WTC11 (cell line): ENCODE measurements at regions not wholly inside any gene's neighbourhood (a gene's known extent, or its start where the extent isn't known, plus 50 kb on each side); places are given as distances from the start of the nearest gene placed in this dataset.
A peak's percentile ranks its signal among the peaks of the same experiment; 100 is the strongest.

Source experiments
- ATAC-seq: fragments of 200-7000 bp; cut with Tn5 transposase; 2 replicates; pipeline ENCODE4 v1.10.0; 2021; ENCODE audit warnings: mild to moderate bottlenecking, moderate library complexity
- CTCF ChIA-PET: fragments of 300-600 bp; sonication (Branson Sonifier 250); formaldehyde crosslinking; loops from one replicate; lab custom pipeline; 2021; ENCODE audit warnings: antibody characterized with exemption; lab: Charles Lee
- POLR2A ChIA-PET: fragments of 350-600 bp; sonication (Branson Sonifier 250); formaldehyde crosslinking; loops from one replicate; lab custom pipeline; 2021; ENCODE audit warnings: antibody characterized with exemption; lab: Charles Lee
- DNase-seq: peaks from one replicate; pipeline ENCODE4 v3.0.0; 2021; ENCODE audit warnings: low spot score
- H3K27ac Mint-ChIP-seq: 2 replicates; pipeline ENCODE4 v1.8.0; 2021; ENCODE audit warnings: mixed read lengths
- H3K27me3 Mint-ChIP-seq: 2 replicates; pipeline ENCODE4 v1.8.0; 2021; ENCODE audit warnings: low read depth, mild to moderate bottlenecking, moderate library complexity, mixed read lengths
- H3K36me3 Mint-ChIP-seq: 2 replicates; pipeline ENCODE4 v1.8.0; 2021; ENCODE audit warnings: mixed read lengths
- H3K4me1 Mint-ChIP-seq: 2 replicates; pipeline ENCODE4 v1.8.0; 2022; ENCODE audit warnings: mixed read lengths
- H3K4me3 Mint-ChIP-seq: 2 replicates; pipeline ENCODE4 v1.8.0; 2021; ENCODE audit warnings: mild to moderate bottlenecking, moderate library complexity, mixed read lengths
- H3K9me3 Mint-ChIP-seq: 2 replicates; pipeline ENCODE4 v1.8.0; 2021; ENCODE audit warnings: mixed read lengths
- CREB1 ChIP-seq: sonication (generic); formaldehyde crosslinking; IDR thresholded peaks from 2 replicates; pipeline ENCODE4 v1.8.0; 2023; ENCODE audit warnings: mild to moderate bottlenecking, missing genetic modification reagents
- KAT7 ChIP-seq: sonication (generic); formaldehyde crosslinking; IDR thresholded peaks from 2 replicates; pipeline ENCODE4 v1.8.1; 2023; ENCODE audit warnings: missing genetic modification reagents, mild to moderate bottlenecking, borderline replicate concordance
- MXD4 ChIP-seq: fragments of 250-450 bp; sonication (Bioruptor Pico); IDR thresholded peaks from 2 replicates; pipeline ENCODE4 v1.8.0; 2021; ENCODE audit warnings: mild to moderate bottlenecking, moderate library complexity, borderline replicate concordance
- NR1H2 ChIP-seq: sonication (generic); formaldehyde crosslinking; IDR thresholded peaks from 2 replicates; pipeline ENCODE4 v1.9.0; 2021; ENCODE audit warnings: mild to moderate bottlenecking, moderate library complexity, missing genetic modification reagents
- ZNF423 ChIP-seq: fragments of 250-450 bp; sonication (Bioruptor Pico); IDR thresholded peaks from 2 replicates; pipeline ENCODE4 v2.1.2; 2022; ENCODE audit warnings: mild to moderate bottlenecking, moderate library complexity
- ZNF671 ChIP-seq: fragments of 250-450 bp; sonication (Bioruptor Pico); IDR thresholded peaks from 2 replicates; pipeline ENCODE4 v1.8.0; 2021; ENCODE audit warnings: mild to moderate bottlenecking
- TF ChIP-seq, protein P1 (sequence below): sonication (generic); formaldehyde crosslinking; IDR thresholded peaks from 2 replicates; pipeline ENCODE4 v1.8.0; 2022; ENCODE audit warnings: mild to moderate bottlenecking, missing genetic modification reagents
- TF ChIP-seq, protein P2 (sequence below): sonication (generic); formaldehyde crosslinking; IDR thresholded peaks from 2 replicates; pipeline ENCODE4 v1.8.1; 2023; ENCODE audit warnings: mild to moderate bottlenecking, missing genetic modification reagents, moderate library complexity
- TF ChIP-seq, protein P3 (sequence below): sonication (generic); formaldehyde crosslinking; IDR thresholded peaks from 2 replicates; pipeline ENCODE4 v1.8.0; 2022; ENCODE audit warnings: mild to moderate bottlenecking, missing genetic modification reagents
- TF ChIP-seq, protein P4 (sequence below): sonication (generic); formaldehyde crosslinking; IDR thresholded peaks from 2 replicates; pipeline ENCODE4 v1.8.1; 2023; ENCODE audit warnings: mild to moderate bottlenecking, missing genetic modification reagents, borderline replicate concordance

DNA sequence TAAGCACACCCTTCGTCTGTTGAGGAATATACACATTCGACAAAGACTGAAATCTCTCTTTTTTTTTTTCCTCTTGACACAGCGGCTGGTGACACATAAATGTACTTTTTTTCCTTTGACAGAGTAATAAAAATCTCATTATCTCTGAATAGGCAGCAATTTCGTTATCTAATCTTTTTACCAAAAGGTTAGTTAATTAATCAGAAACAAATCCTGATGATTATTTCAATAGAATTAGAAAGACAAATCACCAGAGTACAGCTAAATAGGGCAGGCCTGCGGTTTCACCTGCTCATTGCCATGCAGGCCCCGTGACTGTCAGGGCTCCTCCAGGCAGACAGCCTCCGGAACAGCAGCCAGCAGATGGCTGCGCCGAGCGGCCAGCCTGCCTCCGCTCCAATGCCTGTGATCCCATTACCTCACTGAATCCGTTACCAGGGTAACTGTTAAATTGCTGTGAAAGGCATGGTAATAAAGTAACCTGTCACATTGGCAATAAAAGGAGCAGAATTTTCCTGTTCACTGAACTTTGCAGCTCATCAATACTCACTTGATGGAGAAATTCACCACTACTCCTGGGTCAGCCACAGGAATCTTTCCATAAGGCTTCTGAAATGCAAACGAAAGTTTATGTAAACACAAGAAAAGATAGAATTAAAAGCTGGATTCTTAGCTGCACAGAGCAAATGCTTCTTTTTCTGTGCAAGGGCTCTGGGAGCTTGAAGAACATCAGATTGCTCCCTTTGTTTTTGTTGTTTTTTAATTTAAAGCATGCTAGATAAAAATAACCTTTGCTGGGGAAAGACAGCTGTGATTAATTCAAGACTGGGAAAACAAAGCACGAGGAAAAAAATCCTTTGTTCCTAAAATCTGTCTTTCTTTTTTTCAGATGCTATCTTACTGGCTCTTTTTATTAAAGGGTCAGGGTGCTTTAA lies 666.4 kb upstream of the ZNF608 start:
- Mint-ChIP-seq H3K9me3 (no peaks in the 10 kb centered on the region), H3K4me3 (peak overlapping the region; percentile 20; the same call in 1 of the 2 replicates), H3K27ac (peak overlapping the region; percentile 83), H3K36me3 (no peaks in the 10 kb centered on the region), H3K27me3 (no peaks in the 10 kb centered on the region), H3K4me1 (peaks cover 84% of the 10 kb centered on the region)
- peak; percentile 75 for DNase-seq
- ATAC-seq: peak; percentile 91
- CTCF ChIA-PET: interaction anchor here (1.0 to 1.5 kb wide), 3 partner anchors 40 to 423 kb away, joined by 3 read pairs; no protein-coding TSS in a partner anchor
- POLR2A ChIA-PET: interaction anchor here (0.7 kb wide), 2 partner anchors 211 to 861 kb away, joined by 3 read pairs; no protein-coding TSS in a partner anchor
- TF ChIP-seq, protein P1, sequence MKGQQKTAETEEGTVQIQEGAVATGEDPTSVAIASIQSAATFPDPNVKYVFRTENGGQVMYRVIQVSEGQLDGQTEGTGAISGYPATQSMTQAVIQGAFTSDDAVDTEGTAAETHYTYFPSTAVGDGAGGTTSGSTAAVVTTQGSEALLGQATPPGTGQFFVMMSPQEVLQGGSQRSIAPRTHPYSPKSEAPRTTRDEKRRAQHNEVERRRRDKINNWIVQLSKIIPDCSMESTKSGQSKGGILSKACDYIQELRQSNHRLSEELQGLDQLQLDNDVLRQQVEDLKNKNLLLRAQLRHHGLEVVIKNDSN: peak; percentile 38; the same call in 1 of the 2 replicates
- TF ChIP-seq, protein P2, sequence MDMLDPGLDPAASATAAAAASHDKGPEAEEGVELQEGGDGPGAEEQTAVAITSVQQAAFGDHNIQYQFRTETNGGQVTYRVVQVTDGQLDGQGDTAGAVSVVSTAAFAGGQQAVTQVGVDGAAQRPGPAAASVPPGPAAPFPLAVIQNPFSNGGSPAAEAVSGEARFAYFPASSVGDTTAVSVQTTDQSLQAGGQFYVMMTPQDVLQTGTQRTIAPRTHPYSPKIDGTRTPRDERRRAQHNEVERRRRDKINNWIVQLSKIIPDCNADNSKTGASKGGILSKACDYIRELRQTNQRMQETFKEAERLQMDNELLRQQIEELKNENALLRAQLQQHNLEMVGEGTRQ (CRISPR knock-in tag): peak; percentile 55
- TF ChIP-seq, protein P3, sequence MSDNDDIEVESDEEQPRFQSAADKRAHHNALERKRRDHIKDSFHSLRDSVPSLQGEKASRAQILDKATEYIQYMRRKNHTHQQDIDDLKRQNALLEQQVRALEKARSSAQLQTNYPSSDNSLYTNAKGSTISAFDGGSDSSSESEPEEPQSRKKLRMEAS (CRISPR knock-in tag): peak; percentile 39; the same call in 1 of the 2 replicates
- no peak for TF ChIP-seq CREB1 (CRISPR knock-in tag)

DNA sequence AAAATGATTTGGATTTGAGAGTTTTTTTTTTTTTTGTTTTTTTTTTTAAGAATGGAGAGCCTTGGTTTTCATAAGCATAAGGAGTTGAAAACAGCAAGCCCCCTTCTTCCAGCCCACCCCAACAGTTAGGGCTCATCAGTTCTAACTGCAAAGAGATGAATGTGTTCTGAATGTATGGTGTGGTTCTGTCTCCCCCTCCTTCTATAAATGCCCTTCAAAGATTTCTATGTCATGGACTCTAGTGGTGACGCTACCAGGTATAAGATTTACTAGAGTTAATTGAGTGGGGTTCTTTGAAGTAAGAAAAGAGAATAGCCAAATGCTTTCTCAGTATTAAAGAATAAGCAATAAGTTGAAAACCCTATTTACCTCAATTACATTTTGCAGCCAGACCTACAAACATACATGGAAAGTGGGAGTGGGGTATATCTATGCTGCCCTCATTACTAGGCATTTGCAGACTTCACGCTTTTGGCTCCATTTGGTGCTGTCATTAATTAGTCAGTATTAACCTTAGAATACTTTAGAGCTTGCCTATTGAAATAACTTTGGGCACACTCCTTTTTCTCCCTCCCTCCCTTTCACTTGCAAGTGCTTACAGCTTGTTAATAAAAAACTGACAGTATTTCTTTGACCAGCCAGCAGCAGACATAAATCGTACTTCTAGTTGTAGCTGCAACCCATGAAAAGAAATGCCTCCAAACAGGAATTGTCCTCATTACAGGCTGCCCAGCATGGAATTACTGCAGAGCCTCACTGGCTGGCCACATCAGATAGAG lies 667.2 kb upstream of the ZNF608 start:
- H3K9me3 Mint-ChIP-seq: no peaks in the 10 kb centered on the region
- ChIA-PET CTCF (interaction anchor here (1.0 to 1.5 kb wide), 4 partner anchors 9 to 422 kb away, joined by 3 read pairs; no protein-coding TSS in a partner anchor), POLR2A (interaction anchor here (0.7 kb wide), 2 partner anchors 212 to 862 kb away, joined by 3 read pairs; no protein-coding TSS in a partner anchor)
- H3K27me3 Mint-ChIP-seq: no peaks in the 10 kb centered on the region
- DNase-seq (no peak), ATAC-seq (no peak)
- H3K4me1 Mint-ChIP-seq: peaks cover 79% of the 10 kb centered on the region
- TF ChIP-seq NR1H2 (CRISPR knock-in tag) (no peak), ZNF671 (CRISPR knock-in tag) (no peak), KAT7 (no peak)
- TF ChIP-seq, protein P4, sequence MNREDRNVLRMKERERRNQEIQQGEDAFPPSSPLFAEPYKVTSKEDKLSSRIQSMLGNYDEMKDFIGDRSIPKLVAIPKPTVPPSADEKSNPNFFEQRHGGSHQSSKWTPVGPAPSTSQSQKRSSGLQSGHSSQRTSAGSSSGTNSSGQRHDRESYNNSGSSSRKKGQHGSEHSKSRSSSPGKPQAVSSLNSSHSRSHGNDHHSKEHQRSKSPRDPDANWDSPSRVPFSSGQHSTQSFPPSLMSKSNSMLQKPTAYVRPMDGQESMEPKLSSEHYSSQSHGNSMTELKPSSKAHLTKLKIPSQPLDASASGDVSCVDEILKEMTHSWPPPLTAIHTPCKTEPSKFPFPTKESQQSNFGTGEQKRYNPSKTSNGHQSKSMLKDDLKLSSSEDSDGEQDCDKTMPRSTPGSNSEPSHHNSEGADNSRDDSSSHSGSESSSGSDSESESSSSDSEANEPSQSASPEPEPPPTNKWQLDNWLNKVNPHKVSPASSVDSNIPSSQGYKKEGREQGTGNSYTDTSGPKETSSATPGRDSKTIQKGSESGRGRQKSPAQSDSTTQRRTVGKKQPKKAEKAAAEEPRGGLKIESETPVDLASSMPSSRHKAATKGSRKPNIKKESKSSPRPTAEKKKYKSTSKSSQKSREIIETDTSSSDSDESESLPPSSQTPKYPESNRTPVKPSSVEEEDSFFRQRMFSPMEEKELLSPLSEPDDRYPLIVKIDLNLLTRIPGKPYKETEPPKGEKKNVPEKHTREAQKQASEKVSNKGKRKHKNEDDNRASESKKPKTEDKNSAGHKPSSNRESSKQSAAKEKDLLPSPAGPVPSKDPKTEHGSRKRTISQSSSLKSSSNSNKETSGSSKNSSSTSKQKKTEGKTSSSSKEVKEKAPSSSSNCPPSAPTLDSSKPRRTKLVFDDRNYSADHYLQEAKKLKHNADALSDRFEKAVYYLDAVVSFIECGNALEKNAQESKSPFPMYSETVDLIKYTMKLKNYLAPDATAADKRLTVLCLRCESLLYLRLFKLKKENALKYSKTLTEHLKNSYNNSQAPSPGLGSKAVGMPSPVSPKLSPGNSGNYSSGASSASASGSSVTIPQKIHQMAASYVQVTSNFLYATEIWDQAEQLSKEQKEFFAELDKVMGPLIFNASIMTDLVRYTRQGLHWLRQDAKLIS (CRISPR knock-in tag): no peak
- H3K36me3 Mint-ChIP-seq: no peaks in the 10 kb centered on the region
- no peak overlapping the region for H3K4me3 Mint-ChIP-seq
- no peak overlapping the region for H3K27ac Mint-ChIP-seq

DNA sequence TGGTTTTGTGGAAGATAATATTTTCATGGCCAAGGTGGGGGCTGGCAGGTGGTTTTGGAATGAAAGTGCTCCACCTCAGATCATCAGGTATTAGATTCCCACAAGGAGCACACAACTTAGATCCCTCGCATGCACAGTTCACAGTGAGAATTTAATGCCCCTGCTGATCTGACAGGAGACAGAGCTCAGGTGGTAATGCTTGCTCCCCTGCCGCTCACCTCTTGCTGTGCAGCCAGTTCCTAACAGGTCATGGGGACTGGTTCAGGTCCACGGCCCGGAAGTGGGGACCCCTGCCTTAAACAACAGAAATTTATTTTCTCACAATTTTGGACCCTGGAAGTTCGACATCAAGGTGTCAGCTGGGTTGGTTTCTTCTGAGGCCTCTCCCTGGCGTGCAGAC lies 668.7 kb upstream of the ZNF608 start:
- Mint-ChIP-seq H3K36me3 (no peaks in the 10 kb centered on the region), H3K27ac (no peak overlapping the region), H3K27me3 (no peaks in the 10 kb centered on the region), H3K4me3 (no peak overlapping the region), H3K4me1 (peaks cover 64% of the 10 kb centered on the region), H3K9me3 (no peaks in the 10 kb centered on the region)
- ChIA-PET POLR2A (no interaction called here), CTCF (interaction anchor here (1.1 kb wide), 1 partner anchor 7 kb away, joined by 3 read pairs; no protein-coding TSS in a partner anchor)
- ATAC-seq: no peak
- no peak for DNase-seq
- TF ChIP-seq MXD4 (no peak), ZNF423 (CRISPR knock-in tag) (0 out of 2 replicates have a peak, but pooled peaks have one; percentile 40)
